ENCODE measurements at regions not wholly inside any gene's neighbourhood (a gene's known extent, or its start where the extent isn't known, plus 50 kb on each side); places are given as distances from the start of the nearest gene placed in this dataset.

GRCh38 chr6:129778793-129779192, 68.8 kb upstream of the ARHGAP18 start:
- Mint-ChIP-seq H3K27ac (no peak overlapping the region), H3K27me3 (peaks cover 5% of the 10 kb centered on the region), H3K36me3 (ENCODE audit: low read depth) (peaks cover 3% of the 10 kb centered on the region), H3K9me3 (no peaks in the 10 kb centered on the region), H3K4me3 (no peak overlapping the region), H3K4me1 (ENCODE audit: low read depth) (no peaks in the 10 kb centered on the region)

DNA sequence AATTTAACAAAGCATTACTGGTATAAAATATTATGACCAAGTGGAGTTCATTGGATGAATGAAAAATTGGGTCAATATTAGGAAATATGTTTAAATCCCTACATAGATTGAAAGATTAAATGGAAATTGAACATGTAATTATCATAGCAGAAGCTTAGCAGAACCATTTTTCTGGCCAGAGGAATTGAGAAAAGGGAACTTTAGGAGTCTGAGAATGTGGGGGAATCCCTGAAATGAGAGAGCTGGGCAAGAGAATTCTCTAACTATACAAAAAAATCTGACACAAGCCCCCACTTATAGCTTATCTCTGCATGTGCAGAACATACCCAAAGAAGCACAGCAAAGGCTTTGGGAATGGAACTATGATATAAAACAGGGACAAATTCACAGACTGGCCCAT, 67.4 kb upstream of the ARHGAP18 start:
- Mint-ChIP-seq H3K4me3 (no peak overlapping the region), H3K36me3 (ENCODE audit: low read depth) (peaks cover 3% of the 10 kb centered on the region), H3K27me3 (no peaks in the 10 kb centered on the region), H3K27ac (no peak overlapping the region), H3K4me1 (ENCODE audit: low read depth) (no peaks in the 10 kb centered on the region), H3K9me3 (no peaks in the 10 kb centered on the region)

- H3K27me3 Mint-ChIP-seq, result peaks cover 4% of the 10 kb centered on the region
Measured at GRCh38 chr6:129776542-129777330, 66.8 kb upstream of the ARHGAP18 start.

GRCh38 chr6:129774697-129775447, 64.9 kb upstream of the ARHGAP18 start:
- Mint-ChIP-seq H3K36me3 (ENCODE audit: low read depth) (peaks cover 3% of the 10 kb centered on the region), H3K27me3 (peaks cover 8% of the 10 kb centered on the region), H3K27ac (no peak overlapping the region), H3K4me3 (no peak overlapping the region), H3K4me1 (ENCODE audit: low read depth) (no peaks in the 10 kb centered on the region), H3K9me3 (peaks cover 3% of the 10 kb centered on the region)

More at GRCh38 chr6:129776542-129777330, 66.8 kb upstream of the ARHGAP18 start:
- Mint-ChIP-seq H3K9me3 (peaks cover 3% of the 10 kb centered on the region), H3K36me3 (ENCODE audit: low read depth) (peaks cover 3% of the 10 kb centered on the region), H3K4me3 (no peak overlapping the region), H3K4me1 (ENCODE audit: low read depth) (no peaks in the 10 kb centered on the region), H3K27ac (no peak overlapping the region)

- H3K27me3 Mint-ChIP-seq, result peaks cover 17% of the 10 kb centered on the region
- H3K4me3 Mint-ChIP-seq, result no peak overlapping the region
- no peaks in the 10 kb centered on the region for H3K36me3 Mint-ChIP-seq (ENCODE audit: low read depth)
- H3K9me3 Mint-ChIP-seq, result peaks cover 3% of the 10 kb centered on the region
- no peak overlapping the region for H3K27ac Mint-ChIP-seq
- H3K4me1 Mint-ChIP-seq (ENCODE audit: low read depth), result no peaks in the 10 kb centered on the region
Measured at GRCh38 chr6:129773304-129773703, 63.3 kb upstream of the ARHGAP18 start.

- peaks cover 29% of the 10 kb centered on the region for H3K27me3 Mint-ChIP-seq
- H3K4me3 Mint-ChIP-seq, result no peak overlapping the region
- no peaks in the 10 kb centered on the region for H3K36me3 Mint-ChIP-seq (ENCODE audit: low read depth)
- H3K27ac Mint-ChIP-seq, result no peak overlapping the region
- peaks cover 3% of the 10 kb centered on the region for H3K9me3 Mint-ChIP-seq
- H3K4me1 Mint-ChIP-seq (ENCODE audit: low read depth), result peaks cover 10% of the 10 kb centered on the region
Measured at GRCh38 chr6:129771678-129772077, 61.7 kb upstream of the ARHGAP18 start.

DNA sequence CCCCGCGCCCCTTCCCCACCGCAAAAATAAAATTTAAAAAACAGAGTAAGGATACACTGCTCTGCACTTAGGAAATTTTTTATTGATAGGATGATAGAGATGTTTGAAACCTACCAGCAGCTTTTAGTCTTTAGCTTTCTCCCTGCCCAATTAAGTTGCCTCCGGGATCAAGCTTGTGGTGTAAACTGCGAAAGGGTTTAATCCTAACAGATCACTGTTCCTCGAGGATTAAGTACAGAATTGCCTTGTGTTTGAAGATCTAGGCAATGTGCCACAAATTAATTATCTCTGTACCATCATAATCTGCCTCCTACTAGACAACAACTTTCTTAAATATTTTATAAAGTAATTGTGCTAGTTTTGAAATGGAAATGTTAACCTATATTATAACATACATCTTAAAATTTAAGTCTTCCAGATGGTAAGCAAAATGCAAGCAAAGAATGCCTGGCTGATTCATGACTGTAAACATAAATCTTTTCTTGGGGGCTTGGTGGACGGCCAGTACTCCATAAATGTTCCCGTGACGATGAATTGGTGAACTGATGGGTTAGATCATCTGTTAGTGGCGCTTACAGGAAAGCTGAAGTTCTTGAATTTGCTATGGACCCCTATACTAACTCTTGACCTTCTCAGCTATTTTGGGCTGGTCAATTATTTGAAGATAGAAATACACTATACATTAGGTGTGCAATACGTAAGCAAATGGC, 58.0 kb upstream of the ARHGAP18 start:
- no peak overlapping the region for H3K27ac Mint-ChIP-seq
- peaks cover 3% of the 10 kb centered on the region for H3K9me3 Mint-ChIP-seq
- peak overlapping the region; percentile 84 for H3K4me3 Mint-ChIP-seq
- no peaks in the 10 kb centered on the region for H3K36me3 Mint-ChIP-seq (ENCODE audit: low read depth)
- H3K4me1 Mint-ChIP-seq (ENCODE audit: low read depth), result peaks cover 18% of the 10 kb centered on the region
- peaks cover 61% of the 10 kb centered on the region for H3K27me3 Mint-ChIP-seq

DNA sequence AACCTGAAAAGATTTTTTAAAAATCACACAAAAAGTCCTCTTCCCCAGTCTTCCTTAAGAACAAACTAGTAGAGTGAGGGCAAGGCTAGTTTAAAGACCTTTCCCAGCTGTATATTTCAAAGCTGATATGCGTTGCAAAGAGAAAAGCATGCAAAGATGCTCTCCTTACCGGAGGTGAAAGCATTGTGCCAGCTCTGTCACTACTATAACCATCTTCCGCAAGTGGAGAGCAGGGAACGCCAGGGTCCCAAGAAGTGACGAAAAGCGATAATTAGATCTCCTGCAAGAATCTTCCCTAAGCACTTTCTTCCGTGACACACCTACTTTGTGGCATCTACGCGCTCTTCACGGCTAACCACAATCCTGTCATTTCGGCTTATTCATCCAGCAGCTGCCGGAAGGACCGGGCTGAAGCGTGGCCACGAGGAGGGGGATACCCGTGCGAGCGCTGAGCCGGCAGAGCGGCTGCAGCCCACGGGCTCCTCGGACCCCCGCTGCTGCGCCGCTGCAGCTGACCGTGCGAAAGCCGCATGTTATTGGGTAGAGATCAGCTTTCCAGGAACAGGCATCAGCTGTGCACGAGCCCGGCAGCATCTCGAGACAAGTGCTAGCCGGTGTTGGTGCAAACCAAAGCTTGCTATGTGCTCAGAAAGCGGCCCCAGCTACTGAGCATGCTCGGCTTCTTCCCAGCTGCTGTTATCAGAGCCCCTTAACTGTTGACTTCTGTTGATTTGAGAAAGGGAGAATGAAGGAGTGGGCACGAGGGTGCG, 57.2 kb upstream of the ARHGAP18 start:
- Mint-ChIP-seq H3K36me3 (ENCODE audit: low read depth) (no peaks in the 10 kb centered on the region), H3K27ac (peak overlapping the region; percentile 64), H3K27me3 (peaks cover 65% of the 10 kb centered on the region), H3K4me3 (peak overlapping the region; percentile 84), H3K9me3 (peaks cover 2% of the 10 kb centered on the region), H3K4me1 (ENCODE audit: low read depth) (peaks cover 18% of the 10 kb centered on the region)

- Mint-ChIP-seq H3K27me3 (peaks cover 64% of the 10 kb centered on the region), H3K9me3 (no peaks in the 10 kb centered on the region), H3K27ac (no peak overlapping the region), H3K4me3 (no peak overlapping the region), H3K36me3 (ENCODE audit: low read depth) (no peaks in the 10 kb centered on the region), H3K4me1 (ENCODE audit: low read depth) (peaks cover 18% of the 10 kb centered on the region)
Measured at GRCh38 chr6:129764761-129765407, 54.9 kb upstream of the ARHGAP18 start.

DNA sequence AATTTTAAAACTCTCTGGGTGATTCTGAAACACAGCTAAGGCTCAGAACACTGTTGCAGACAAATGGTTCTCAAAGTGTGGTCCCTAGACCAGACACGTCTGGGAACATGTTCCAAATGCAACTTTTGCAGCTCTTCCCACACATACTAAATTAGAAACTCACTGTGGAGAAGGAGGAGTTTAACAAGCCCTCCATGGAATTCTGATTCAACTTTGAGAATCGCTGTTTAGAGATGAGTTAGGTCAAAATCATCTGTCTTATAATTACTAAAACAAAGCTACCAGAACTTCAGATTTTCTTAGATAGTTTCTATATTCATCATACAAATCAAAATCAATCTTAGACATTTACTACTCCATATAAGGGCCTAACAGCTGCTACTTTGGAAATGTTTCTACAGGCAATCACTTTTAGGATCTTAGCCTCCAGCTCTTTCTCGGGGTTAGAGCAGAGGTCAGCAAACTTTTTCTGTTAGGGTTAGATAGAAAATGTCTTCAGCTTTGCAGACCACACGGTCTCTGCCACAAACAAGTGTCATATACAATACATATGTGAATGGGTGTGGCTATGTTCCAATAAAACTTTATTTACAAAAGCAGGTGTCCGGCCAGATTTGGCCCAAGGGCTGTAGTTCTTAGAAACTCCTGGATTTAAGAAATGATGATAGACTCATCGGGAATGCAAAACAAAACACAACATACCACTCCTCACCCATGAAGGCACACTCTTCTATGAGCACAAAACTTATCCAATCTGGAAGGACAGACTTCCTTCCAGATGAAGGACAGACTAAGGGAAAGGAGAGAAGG, 50.0 kb upstream of the ARHGAP18 start:
- H3K27me3 Mint-ChIP-seq, result peaks cover 28% of the 10 kb centered on the region
- H3K4me1 Mint-ChIP-seq (ENCODE audit: low read depth), result no peaks in the 10 kb centered on the region
- no peak overlapping the region for H3K4me3 Mint-ChIP-seq
- no peaks in the 10 kb centered on the region for H3K9me3 Mint-ChIP-seq
- H3K36me3 Mint-ChIP-seq (ENCODE audit: low read depth), result no peaks in the 10 kb centered on the region
- no peak overlapping the region for H3K27ac Mint-ChIP-seq

Data from stimulated activated naive CD8-positive, alpha-beta T cell treated with anti-CD3 and anti-CD28 coated beads, Interleukin-15, Interleukin-2, amounts not matched to agents 100 ng/mL and 50 ng/mL, for 24 hours (primary cell).